Fibroblast of lung (primary cell): ENCODE measurements at regions not wholly inside any gene's neighbourhood (a gene's known extent, or its start where the extent isn't known, plus 50 kb on each side); places are given as distances from the start of the nearest gene placed in this dataset.
"Not testable (repeated sequence)": the region's sequence is repeated elsewhere in the genome, so short reads cannot be mapped to it uniquely, and the experiment has no call there.

Source experiments
- DNase-seq, 2 donors: peaks; one replicate each; pipeline versions ENCODE4 v3.0.0 to v3.0.0-alpha.2; 2010; ENCODE audit warnings: low read depth in 2 of 2
- H2AFZ ChIP-seq: 2 replicates; pipeline ENCODE4 v1.5.1; 2012; ENCODE audit warnings: low read length, control low read depth, inconsistent platforms
- H3K27ac ChIP-seq: 2 replicates; pipeline ENCODE4 v1.5.1; 2011; ENCODE audit warnings: low read length, control low read depth; ENCODE audit not compliant: insufficient read depth
- H3K27me3 ChIP-seq: 2 replicates; pipeline ENCODE4 v1.5.1; 2011; ENCODE audit warnings: mild to moderate bottlenecking, low read length; ENCODE audit not compliant: control insufficient read depth, insufficient read depth
- H3K36me3 ChIP-seq: 2 replicates; pipeline ENCODE4 v1.5.1; 2011; ENCODE audit warnings: low read length; ENCODE audit not compliant: control insufficient read depth, insufficient read depth
- H3K4me1 ChIP-seq: 2 replicates; pipeline ENCODE4 v1.5.1; 2011; ENCODE audit warnings: low read length; ENCODE audit not compliant: control insufficient read depth, insufficient read depth; ENCODE audit errors: extremely low read depth
- H3K4me2 ChIP-seq: 2 replicates; pipeline ENCODE4 v1.5.1; 2011; ENCODE audit warnings: low read length, control low read depth; ENCODE audit not compliant: insufficient read depth; ENCODE audit errors: extremely low read depth
- H3K4me3 ChIP-seq, 4 experiments: fragments of 200-600 bp in 1 of 4; sonication (generic) in 1 of 4; replicated peaks in 1 of 4; 2 replicates each; pipeline ENCODE4 v1.5.1; 2011 to 2016; ENCODE audit warnings: low read length in 4 of 4, low read depth in 3 of 4, mild to moderate bottlenecking in 3 of 4, control low read depth in 2 of 4, inconsistent platforms in 1 of 4, mixed read lengths in 1 of 4; ENCODE audit not compliant: insufficient read depth in 1 of 4; ENCODE audit errors: control extremely low read depth in 1 of 4
- H3K79me2 ChIP-seq: 2 replicates; pipeline ENCODE4 v1.5.1; 2012; ENCODE audit warnings: mild to moderate bottlenecking, low read length, inconsistent platforms; ENCODE audit not compliant: control insufficient read depth, insufficient read depth
- H3K9ac ChIP-seq: 2 replicates; pipeline ENCODE4 v1.5.1; 2011; ENCODE audit warnings: mild to moderate bottlenecking, low read length, control low read depth; ENCODE audit not compliant: insufficient read depth
- H3K9me3 ChIP-seq: 2 replicates; pipeline ENCODE4 v1.5.1; 2012; ENCODE audit warnings: low read depth, low read length; ENCODE audit not compliant: control insufficient read depth, insufficient read depth
- H4K20me1 ChIP-seq: 2 replicates; pipeline ENCODE4 v1.5.1; 2011; ENCODE audit warnings: low read length; ENCODE audit not compliant: control insufficient read depth, insufficient read depth; ENCODE audit errors: extremely low read depth
- EZH2 ChIP-seq: IDR thresholded peaks from 2 replicates; pipeline ENCODE4 v1.5.1; 2012; ENCODE audit warnings: low read length, control low read depth, mild to moderate bottlenecking; ENCODE audit errors: missing control alignments
- TF ChIP-seq, protein P1 (sequence below), 2 donors: IDR thresholded peaks in 1 of 2; conservative IDR thresholded peaks in 1 of 2; 1 replicate in 1 of 2; 2 replicates in 1 of 2; pipeline ENCODE4 v1.5.1; 2011 to 2012; ENCODE audit warnings: low read length in 2 of 2, control low read depth in 1 of 2, inconsistent platforms in 1 of 2, low read depth in 1 of 2, mild to moderate bottlenecking in 1 of 2

DNA sequence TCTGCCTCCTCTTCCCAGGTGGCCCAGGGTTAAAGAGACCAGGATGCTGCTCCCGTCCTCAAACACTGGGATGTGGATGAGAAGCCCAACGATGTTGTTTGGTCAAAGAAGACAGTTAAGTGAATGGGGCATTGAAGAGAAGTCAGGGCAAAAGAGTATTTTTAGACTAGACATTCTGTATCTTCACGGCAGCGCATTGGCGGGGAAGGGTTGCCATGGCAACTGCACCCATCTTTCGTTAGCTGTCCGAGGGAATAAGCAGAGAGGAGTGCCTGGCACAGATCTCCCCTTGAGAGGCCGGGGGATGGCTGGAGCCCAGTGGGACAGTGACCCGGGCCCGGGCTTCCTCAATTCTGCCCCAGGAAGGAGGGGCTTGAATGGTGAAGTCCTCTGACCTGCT lies 56.4 kb upstream of the GPR31 start:
- no peak overlapping the region for H2AFZ ChIP-seq
- no peak for TF ChIP-seq EZH2
- TF ChIP-seq, protein P1, sequence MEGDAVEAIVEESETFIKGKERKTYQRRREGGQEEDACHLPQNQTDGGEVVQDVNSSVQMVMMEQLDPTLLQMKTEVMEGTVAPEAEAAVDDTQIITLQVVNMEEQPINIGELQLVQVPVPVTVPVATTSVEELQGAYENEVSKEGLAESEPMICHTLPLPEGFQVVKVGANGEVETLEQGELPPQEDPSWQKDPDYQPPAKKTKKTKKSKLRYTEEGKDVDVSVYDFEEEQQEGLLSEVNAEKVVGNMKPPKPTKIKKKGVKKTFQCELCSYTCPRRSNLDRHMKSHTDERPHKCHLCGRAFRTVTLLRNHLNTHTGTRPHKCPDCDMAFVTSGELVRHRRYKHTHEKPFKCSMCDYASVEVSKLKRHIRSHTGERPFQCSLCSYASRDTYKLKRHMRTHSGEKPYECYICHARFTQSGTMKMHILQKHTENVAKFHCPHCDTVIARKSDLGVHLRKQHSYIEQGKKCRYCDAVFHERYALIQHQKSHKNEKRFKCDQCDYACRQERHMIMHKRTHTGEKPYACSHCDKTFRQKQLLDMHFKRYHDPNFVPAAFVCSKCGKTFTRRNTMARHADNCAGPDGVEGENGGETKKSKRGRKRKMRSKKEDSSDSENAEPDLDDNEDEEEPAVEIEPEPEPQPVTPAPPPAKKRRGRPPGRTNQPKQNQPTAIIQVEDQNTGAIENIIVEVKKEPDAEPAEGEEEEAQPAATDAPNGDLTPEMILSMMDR (conservative IDR thresholded peaks at IDR 0.05 in 1 of 2, IDR thresholded peaks at IDR 0.05 in 1 of 2; ENCODE audit: low read depth in 1 of 2, low read length in 2 of 2) = no peak
- no peaks in the 10 kb centered on the region for H3K79me2 ChIP-seq
- no peak for DNase-seq
- H3K4me1 ChIP-seq = no peaks in the 10 kb centered on the region
- no peak overlapping the region for H3K4me2 ChIP-seq
- no peak overlapping the region for H3K9ac ChIP-seq
- H3K27ac ChIP-seq = no peak overlapping the region
- no peaks in the 10 kb centered on the region for H3K9me3 ChIP-seq
- no peaks in the 10 kb centered on the region for H3K27me3 ChIP-seq
- H4K20me1 ChIP-seq = no peaks in the 10 kb centered on the region
- no peaks in the 10 kb centered on the region for H3K36me3 ChIP-seq
- H3K4me3 ChIP-seq = no peak overlapping the region

DNA sequence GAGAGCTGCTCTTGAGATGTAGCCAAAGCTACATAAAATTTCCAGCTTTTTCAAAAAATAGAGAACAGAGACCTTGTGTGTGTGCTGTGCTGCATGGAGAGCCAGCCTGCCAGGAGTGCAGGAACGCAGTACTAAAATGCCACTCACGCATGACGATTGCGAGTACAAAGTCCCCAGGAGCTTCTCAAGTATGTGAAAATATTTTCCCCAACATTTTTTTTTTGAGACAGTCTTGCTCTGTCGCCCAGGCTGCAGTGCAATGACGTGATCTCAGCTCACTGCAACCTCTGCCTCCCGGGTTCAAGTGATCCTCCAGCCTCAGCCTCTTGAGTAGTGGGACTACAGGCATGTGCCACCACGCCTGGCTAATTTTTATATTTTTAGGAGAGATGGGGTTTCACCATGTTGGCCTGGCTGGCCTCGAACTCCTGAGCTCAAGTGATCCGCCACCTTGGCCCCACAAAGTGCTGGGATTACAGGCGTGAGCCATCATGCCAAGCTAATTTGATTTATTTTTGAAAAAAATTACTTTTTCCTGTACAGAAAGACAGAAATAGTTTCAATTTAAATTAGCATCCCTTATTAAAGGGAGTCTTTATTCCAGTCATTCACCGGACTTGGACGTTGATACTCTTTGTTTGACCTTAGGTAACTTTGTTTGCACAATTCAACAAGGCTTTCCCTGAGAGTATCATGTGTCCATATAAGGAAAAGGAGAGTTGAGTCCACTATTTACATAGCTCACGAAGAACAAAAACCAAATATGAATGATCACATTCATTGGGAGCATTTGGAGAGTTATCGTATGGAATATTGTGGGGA lies 57.9 kb upstream of the GPR31 start:
- not testable (repeated sequence) for DNase-seq, H2AFZ ChIP-seq, H3K36me3 ChIP-seq, H3K4me2 ChIP-seq, H3K9me3 ChIP-seq, H3K4me1 ChIP-seq, H4K20me1 ChIP-seq, H3K4me3 ChIP-seq, H3K27me3 ChIP-seq, H3K9ac ChIP-seq, H3K27ac ChIP-seq, H3K79me2 ChIP-seq

DNA sequence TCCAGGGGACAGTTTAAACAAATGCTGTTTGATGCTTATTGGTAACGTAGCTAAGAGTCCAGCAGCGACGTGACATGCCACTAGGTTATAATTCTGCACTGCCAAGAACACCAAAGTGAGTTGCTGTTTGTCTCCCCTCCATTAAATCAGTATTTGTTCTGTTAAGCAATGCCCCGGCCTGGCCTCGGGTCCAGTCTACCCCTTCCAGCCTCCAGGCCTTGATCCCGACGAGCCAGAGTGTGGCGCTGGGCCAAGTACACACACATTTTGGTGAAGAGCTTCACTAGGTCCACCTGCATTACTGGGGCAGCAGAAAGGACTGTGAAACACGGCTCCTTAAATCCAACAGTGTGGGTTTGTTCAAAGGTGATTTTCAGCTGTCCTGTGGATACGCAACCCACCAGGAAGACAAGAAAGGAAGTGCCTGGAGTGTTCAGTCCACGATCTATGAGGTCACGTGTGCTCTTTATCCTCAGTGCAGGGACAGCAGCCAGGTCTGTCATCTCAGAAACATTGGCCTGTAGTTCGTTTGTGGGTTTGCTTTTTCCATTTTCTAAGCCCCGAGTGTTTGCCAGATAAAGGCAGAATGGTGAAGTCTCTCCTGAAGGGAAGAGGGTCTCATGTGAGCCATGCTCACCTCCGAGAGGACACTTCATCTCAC lies 58.7 kb upstream of the GPR31 start:
- not testable (repeated sequence) for H3K9me3 ChIP-seq

DNA sequence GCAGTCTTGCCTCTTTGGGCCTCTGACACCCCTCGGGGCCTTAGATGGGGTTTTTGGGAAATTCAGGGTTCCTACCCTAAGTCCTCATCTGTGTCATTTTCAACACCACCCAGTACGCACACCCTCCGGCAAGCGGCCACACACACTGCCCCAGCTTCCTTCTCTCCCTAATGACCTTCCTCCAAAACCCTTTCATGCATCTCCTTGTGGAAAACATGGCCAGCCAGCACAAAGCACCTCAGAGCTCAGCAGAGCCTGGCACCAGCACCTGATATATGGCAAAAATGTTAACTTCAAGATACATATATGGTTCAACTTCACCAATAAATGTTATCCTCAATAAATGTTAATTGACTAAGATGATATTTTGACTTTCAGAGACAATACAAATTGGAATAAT lies 59.3 kb upstream of the GPR31 start:
- H3K36me3 ChIP-seq, H4K20me1 ChIP-seq, H3K9ac ChIP-seq, H3K4me3 ChIP-seq, H2AFZ ChIP-seq, H3K27me3 ChIP-seq, DNase-seq, H3K9me3 ChIP-seq, H3K4me1 ChIP-seq, H3K79me2 ChIP-seq, H3K27ac ChIP-seq, H3K4me2 ChIP-seq: not testable (repeated sequence)

More for the DNA sequence above, 58.7 kb upstream of the GPR31 start:
- H3K36me3 ChIP-seq, DNase-seq, H3K4me3 ChIP-seq, H3K4me1 ChIP-seq, H3K27me3 ChIP-seq, H3K27ac ChIP-seq, H3K79me2 ChIP-seq, H4K20me1 ChIP-seq, H2AFZ ChIP-seq, H3K4me2 ChIP-seq, H3K9ac ChIP-seq: not testable (repeated sequence)
